Neural progenitor cell (in vitro differentiated cells): ENCODE measurements at regions not wholly inside any gene's neighbourhood (a gene's known extent, or its start where the extent isn't known, plus 50 kb on each side); places are given as distances from the start of the nearest gene placed in this dataset.
"Not testable (repeated sequence)": the region's sequence is repeated elsewhere in the genome, so short reads cannot be mapped to it uniquely, and the experiment has no call there.

Experiments used
- CTCF ChIP-seq: fragments of 200-600 bp; sonication (generic); IDR thresholded peaks from 2 replicates; pipeline ENCODE4 v1.5.1; 2017; ENCODE audit warnings: antibody characterized with exemption, mild to moderate bottlenecking
- EZH2 ChIP-seq: fragments of 200-600 bp; sonication (generic); IDR thresholded peaks from 2 replicates; pipeline ENCODE4 v1.6.1; 2017; ENCODE audit warnings: antibody characterized with exemption, mild to moderate bottlenecking, moderate library complexity
- EZH2phosphoT487 ChIP-seq: fragments of 200-600 bp; sonication (generic); IDR thresholded peaks from 2 replicates; pipeline ENCODE4 v1.6.1; 2017; ENCODE audit warnings: antibody characterized with exemption

GRCh38 chr9:66264786-66265185, 527.8 kb downstream of the FOXD4L4 start:
- TF ChIP-seq CTCF, EZH2, EZH2phosphoT487: not testable (repeated sequence)
